Thyroid gland (tissue), 4 donors: ENCODE measurements at regions not wholly inside any gene's neighbourhood (a gene's known extent, or its start where the extent isn't known, plus 50 kb on each side); places are given as distances from the start of the nearest gene placed in this dataset.
"Not testable (repeated sequence)": the region's sequence is repeated elsewhere in the genome, so short reads cannot be mapped to it uniquely, and the experiment has no call there.

Source experiments
- DNase-seq, 2 donors: peaks; one replicate each; pipeline ENCODE4 v3.0.0-alpha.2; 2019
- H3K27ac ChIP-seq, 3 donors: fragments of 200-600 bp; sonication (generic); 1 replicate in 2 of 3; 2 replicates in 1 of 3; pipeline ENCODE4 v1.5.1; 2016 to 2019; ENCODE audit warnings: mild to moderate bottlenecking in 1 of 3, moderate library complexity in 1 of 3
- H3K27me3 ChIP-seq: fragments of 200-600 bp; sonication (generic); one replicate; pipeline ENCODE4 v1.5.1; 2019
- H3K36me3 ChIP-seq, 2 donors: fragments of 200-600 bp; sonication (generic); one replicate each; pipeline ENCODE4 v1.5.1; 2016 to 2019
- H3K4me1 ChIP-seq, 2 donors: fragments of 200-600 bp; sonication (generic); one replicate each; pipeline ENCODE4 v1.5.1; 2017 to 2019
- H3K4me3 ChIP-seq, 3 donors: fragments of 200-600 bp; sonication (generic); replicated peaks in 1 of 3; 1 replicate in 2 of 3; 2 replicates in 1 of 3; pipeline ENCODE4 v1.5.1; 2016; ENCODE audit warnings: mild to moderate bottlenecking in 1 of 3
- H3K9me3 ChIP-seq: fragments of 200-600 bp; sonication (generic); one replicate; pipeline ENCODE4 v1.5.1; 2017
- CTCF ChIP-seq, 6 experiments: fragments of 200-600 bp in 3 of 6; fragments of 450-650 bp in 3 of 6; sonication (generic) in 3 of 6; IDR thresholded peaks; one replicate each; pipeline ENCODE4 v1.5.1; 2016 to 2019; ENCODE audit warnings: antibody characterized with exemption in 6 of 6, mild to moderate bottlenecking in 2 of 6, inconsistent platforms in 1 of 6, moderate library complexity in 1 of 6
- POLR2A ChIP-seq, 2 donors: fragments of 450-650 bp; IDR thresholded peaks; one replicate each; pipeline ENCODE4 v1.6.1; 2017; ENCODE audit warnings: antibody characterized with exemption in 2 of 2, mild to moderate bottlenecking in 2 of 2, moderate library complexity in 1 of 2
- WGBS, 2 donors: methylation state at CpG; one replicate each; pipeline ENCODE4 v1.1.5; 2017; 5-methylcytosine and 5-hydroxymethylcytosine counted together
- intact Hi-C: fragments of 100-400 bp; cut with DNase I; formaldehyde crosslinking; loops from one replicate; pipeline ENCODE4 v1.15.1; 2023

- H3K36me3 ChIP-seq = no peaks in the 10 kb centered on the region
- DNase-seq = no peak
- 89 to 91% methylated on average over 6 of the region's 6 CpGs for WGBS, 2 donors
- no peaks in the 10 kb centered on the region for H3K27me3 ChIP-seq
- intact Hi-C loops = no loop called here
- H3K4me1 ChIP-seq = no peaks in the 10 kb centered on the region
- H3K9me3 ChIP-seq = no peaks in the 10 kb centered on the region
- TF ChIP-seq CTCF (IDR thresholded peaks at IDR 0.05) = no peak
- no peak for TF ChIP-seq POLR2A (IDR thresholded peaks at IDR 0.05)
- no peak overlapping the region for H3K27ac ChIP-seq
- H3K4me3 ChIP-seq = no peak overlapping the region
Observed at GRCh38 chr11:106553304-106553703, 465.0 kb downstream of the GUCY1A2 start.

GRCh38 chr11:106555566-106556250 is 462.6 kb downstream of the GUCY1A2 start:
- H3K9me3 ChIP-seq, H3K36me3 ChIP-seq, H3K27me3 ChIP-seq, intact Hi-C loops, H3K4me3 ChIP-seq, H3K27ac ChIP-seq, DNase-seq, H3K4me1 ChIP-seq: not testable (repeated sequence)
- WGBS, 2 donors = 86 to 87% methylated on average over 13 of the region's 13 CpGs

- no peak overlapping the region for H3K27ac ChIP-seq
- TF ChIP-seq CTCF (IDR thresholded peaks at IDR 0.05) (no peak), POLR2A (IDR thresholded peaks at IDR 0.05) (no peak)
- no peaks in the 10 kb centered on the region for H3K27me3 ChIP-seq
- no peak overlapping the region for H3K4me3 ChIP-seq
- intact Hi-C loops = no loop called here
- no peaks in the 10 kb centered on the region for H3K36me3 ChIP-seq
- H3K9me3 ChIP-seq = no peaks in the 10 kb centered on the region
- 85 to 90% methylated on average over 2 of the region's 2 CpGs for WGBS, 2 donors
- H3K4me1 ChIP-seq = no peaks in the 10 kb centered on the region
- DNase-seq = no peak
Observed at GRCh38 chr11:106565326-106565725, 452.9 kb downstream of the GUCY1A2 start.

- Histone ChIP-seq H3K9me3 (peaks cover 3% of the 10 kb centered on the region), H3K4me1 (no peaks in the 10 kb centered on the region), H3K27ac (no peak overlapping the region), H3K4me3 (no peak overlapping the region), H3K36me3 (no peaks in the 10 kb centered on the region), H3K27me3 (no peaks in the 10 kb centered on the region)
- WGBS, 2 donors = 95 to 96% methylated on average over 3 of the region's 3 CpGs
- no peak for DNase-seq
- TF ChIP-seq CTCF (IDR thresholded peaks at IDR 0.05) (no peak), POLR2A (IDR thresholded peaks at IDR 0.05) (no peak)
- intact Hi-C loops = no loop called here
Observed at GRCh38 chr11:106568632-106569031, 449.6 kb downstream of the GUCY1A2 start.

GRCh38 chr11:106577384-106577783 is 440.9 kb downstream of the GUCY1A2 start:
- H3K4me3 ChIP-seq, H3K36me3 ChIP-seq, H3K27ac ChIP-seq, H3K27me3 ChIP-seq, H3K9me3 ChIP-seq, H3K4me1 ChIP-seq, intact Hi-C loops, DNase-seq: not testable (repeated sequence)
- WGBS, 2 donors = 76 to 83% methylated on average over 5 of the region's 5 CpGs

- Histone ChIP-seq H3K4me1 (no peaks in the 10 kb centered on the region), H3K27me3 (no peaks in the 10 kb centered on the region), H3K27ac (no peak overlapping the region), H3K36me3 (no peaks in the 10 kb centered on the region), H3K9me3 (no peaks in the 10 kb centered on the region), H3K4me3 (no peak overlapping the region)
- TF ChIP-seq POLR2A (IDR thresholded peaks at IDR 0.05) = no peak
- no peak for TF ChIP-seq CTCF (IDR thresholded peaks at IDR 0.05)
- no peak for DNase-seq
- intact Hi-C loops = no loop called here
- WGBS, 2 donors = 71 to 72% methylated on average over 6 of the region's 6 CpGs
Observed at GRCh38 chr11:106581399-106581798, 436.9 kb downstream of the GUCY1A2 start.
